ENCODE measurements at regions not wholly inside any gene's neighbourhood (a gene's known extent, or its start where the extent isn't known, plus 50 kb on each side); places are given as distances from the start of the nearest gene placed in this dataset.

GRCh38 chr14:62130441-62130840, 368.2 kb downstream of the SNAPC1 start:
- no peak overlapping the region for H3K4me3 ChIP-seq
- no peaks in the 10 kb centered on the region for H4K20me1 ChIP-seq (ENCODE audit: insufficient read depth, poor library complexity, severe bottlenecking)
- no peaks in the 10 kb centered on the region for H3K9me2 ChIP-seq (replicated peaks; ENCODE audit: insufficient read depth)
- no peaks in the 10 kb centered on the region for H3K9me3 ChIP-seq (ENCODE audit: low read depth)
- H3K4me1 ChIP-seq (ENCODE audit: insufficient read depth): no peaks in the 10 kb centered on the region
- no peak overlapping the region for H2AFZ ChIP-seq
- 80% methylated on average over 4 of the region's 4 CpGs for WGBS (ENCODE audit: low lambda C conversion rate, missing lambda C conversion rate)
- no peaks in the 10 kb centered on the region for H3K36me3 ChIP-seq (replicated peaks; ENCODE audit: insufficient read depth, low read depth)
- H3K79me2 ChIP-seq: no peaks in the 10 kb centered on the region
- TF ChIP-seq EZH2 (IDR thresholded peaks at IDR 0.05; ENCODE audit: borderline replicate concordance) (no peak), CTCF (IDR thresholded peaks at IDR 0.05; ENCODE audit: poor library complexity) (no peak), EZH2phosphoT487 (IDR thresholded peaks at IDR 0.05; ENCODE audit: low read depth, severe bottlenecking, unreplicated experiment) (no peak)
- DNase-seq (ENCODE audit: low spot score): no peak
- peaks cover 15% of the 10 kb centered on the region for H3K27me3 ChIP-seq
- no peak overlapping the region for H3K4me2 ChIP-seq
- H3K27ac ChIP-seq: no peak overlapping the region

GRCh38 chr14:62133776-62134550, 371.7 kb downstream of the SNAPC1 start:
- Histone ChIP-seq H3K4me1 (ENCODE audit: insufficient read depth) (no peaks in the 10 kb centered on the region), H4K20me1 (ENCODE audit: insufficient read depth, poor library complexity, severe bottlenecking) (no peaks in the 10 kb centered on the region), H2AFZ (no peak overlapping the region), H3K36me3 (replicated peaks; ENCODE audit: insufficient read depth, low read depth) (no peaks in the 10 kb centered on the region), H3K4me2 (no peak overlapping the region), H3K79me2 (no peaks in the 10 kb centered on the region), H3K27me3 (peaks cover 9% of the 10 kb centered on the region), H3K4me3 (no peak overlapping the region), H3K27ac (no peak overlapping the region), H3K9me3 (ENCODE audit: low read depth) (no peaks in the 10 kb centered on the region), H3K9me2 (replicated peaks; ENCODE audit: insufficient read depth) (no peaks in the 10 kb centered on the region)
- no peak for DNase-seq (ENCODE audit: low spot score)
- no peak for TF ChIP-seq EZH2 (IDR thresholded peaks at IDR 0.05; ENCODE audit: borderline replicate concordance)
- 29% methylated on average over 1 of the region's 1 CpG for WGBS (ENCODE audit: low lambda C conversion rate, missing lambda C conversion rate)

GRCh38 chr14:62138593-62138992, 376.4 kb downstream of the SNAPC1 start:
- Histone ChIP-seq H3K4me2 (no peak overlapping the region), H3K36me3 (replicated peaks; ENCODE audit: insufficient read depth, low read depth) (no peaks in the 10 kb centered on the region), H3K4me1 (ENCODE audit: insufficient read depth) (no peaks in the 10 kb centered on the region), H3K9me3 (ENCODE audit: low read depth) (no peaks in the 10 kb centered on the region), H3K27me3 (no peaks in the 10 kb centered on the region), H4K20me1 (ENCODE audit: insufficient read depth, poor library complexity, severe bottlenecking) (no peaks in the 10 kb centered on the region), H3K79me2 (no peaks in the 10 kb centered on the region), H3K4me3 (no peak overlapping the region), H2AFZ (no peak overlapping the region), H3K9me2 (replicated peaks; ENCODE audit: insufficient read depth) (no peaks in the 10 kb centered on the region), H3K27ac (no peak overlapping the region)
- peak; percentile 23 for DNase-seq (ENCODE audit: low spot score)
- WGBS (ENCODE audit: low lambda C conversion rate, missing lambda C conversion rate): 27% methylated on average over 1 of the region's 1 CpG
- TF ChIP-seq EZH2phosphoT487 (IDR thresholded peaks at IDR 0.05; ENCODE audit: low read depth, severe bottlenecking, unreplicated experiment): no peak
- no peak for TF ChIP-seq EZH2 (IDR thresholded peaks at IDR 0.05; ENCODE audit: borderline replicate concordance)
- no peak for TF ChIP-seq CTCF (IDR thresholded peaks at IDR 0.05; ENCODE audit: poor library complexity)

- 86% methylated on average over 2 of the region's 2 CpGs for WGBS (ENCODE audit: low lambda C conversion rate, missing lambda C conversion rate)
- Histone ChIP-seq H3K27ac (no peak overlapping the region), H3K4me1 (ENCODE audit: insufficient read depth) (no peaks in the 10 kb centered on the region), H3K79me2 (no peaks in the 10 kb centered on the region), H3K36me3 (replicated peaks; ENCODE audit: insufficient read depth, low read depth) (no peaks in the 10 kb centered on the region), H4K20me1 (ENCODE audit: insufficient read depth, poor library complexity, severe bottlenecking) (no peaks in the 10 kb centered on the region), H3K27me3 (no peaks in the 10 kb centered on the region), H3K4me2 (no peak overlapping the region), H3K9me3 (ENCODE audit: low read depth) (no peaks in the 10 kb centered on the region), H2AFZ (no peak overlapping the region), H3K4me3 (no peak overlapping the region), H3K9me2 (replicated peaks; ENCODE audit: insufficient read depth) (no peaks in the 10 kb centered on the region)
- TF ChIP-seq EZH2phosphoT487 (IDR thresholded peaks at IDR 0.05; ENCODE audit: low read depth, severe bottlenecking, unreplicated experiment) (no peak), EZH2 (IDR thresholded peaks at IDR 0.05; ENCODE audit: borderline replicate concordance) (no peak), CTCF (IDR thresholded peaks at IDR 0.05; ENCODE audit: poor library complexity) (no peak)
- no peak for DNase-seq (ENCODE audit: low spot score)
Measured at GRCh38 chr14:62141139-62141538, 378.9 kb downstream of the SNAPC1 start.

Data from hepatocyte (in vitro differentiated cells).